ENCODE measurements at regions not wholly inside any gene's neighbourhood (a gene's known extent, or its start where the extent isn't known, plus 50 kb on each side); places are given as distances from the start of the nearest gene placed in this dataset.

- Mint-ChIP-seq H3K4me1 (no peaks in the 10 kb centered on the region), H3K27me3 (peaks cover 39% of the 10 kb centered on the region), H3K9me3 (ENCODE audit: insufficient read depth) (peaks cover 2% of the 10 kb centered on the region), H3K27ac (no peak overlapping the region), H3K4me3 (no peak overlapping the region)
- Histone ChIP-seq H3K36me3 (replicated peaks in 1 of 2; ENCODE audit: control extremely low read depth in 1 of 2, control insufficient read depth in 1 of 2, extremely low read depth in 1 of 2, insufficient read depth in 2 of 2, low read length in 1 of 2) (no peaks in the 10 kb centered on the region), H3K9me3 (ENCODE audit: control extremely low read depth in 1 of 3, control insufficient read depth in 2 of 3, insufficient read depth in 1 of 3, low read length in 2 of 3) (peaks cover 0 to 13% (median 1%) of the 10 kb centered on the region in 3 donors), H3K79me2 (ENCODE audit: control insufficient read depth, insufficient read depth, low read length) (no peaks in the 10 kb centered on the region), H3K9ac (ENCODE audit: low read length) (no peak overlapping the region), H4K20me1 (ENCODE audit: control insufficient read depth, insufficient read depth, low read length, poor library complexity, severe bottlenecking) (no peaks in the 10 kb centered on the region), H3K27me3 (replicated peaks in 1 of 4; ENCODE audit: control extremely low read depth in 1 of 4, control insufficient read depth in 3 of 4, insufficient read depth in 4 of 4, low read length in 3 of 4) (peaks cover 0 to 15% (median 0%) of the 10 kb centered on the region in 4 experiments), H3K27ac (ENCODE audit: low read length in 2 of 2) (no peak overlapping the region), H3K4me3 (ENCODE audit: control extremely low read depth in 1 of 5, extremely low read depth in 1 of 5, insufficient read depth in 1 of 5, low read depth in 2 of 5, low read length in 4 of 5) (no peak overlapping the region), H3K4me2 (replicated peaks; ENCODE audit: low read depth, low read length, poor library complexity, severe bottlenecking) (no peak overlapping the region), H3K4me1 (ENCODE audit: control insufficient read depth in 2 of 2, insufficient read depth in 2 of 2, low read length in 2 of 2) (no peaks in the 10 kb centered on the region), H2AFZ (ENCODE audit: insufficient read depth, low read depth, low read length, poor library complexity, severe bottlenecking) (no peak overlapping the region)
- intact Hi-C loops (cut with micrococcal nuclease) = no loop called here
- ChIA-PET CTCF (no interaction called here), POLR2A (no interaction called here)
- WGBS (ENCODE audit: insufficient coverage) = 96% methylated on average over 3 of the region's 3 CpGs
- ATAC-seq (ENCODE audit: low read depth) = no peak
- DNase-seq = no peak
- TF ChIP-seq EZH2 (IDR thresholded peaks at IDR 0.05; ENCODE audit: borderline replicate concordance, insufficient read depth, low read depth, low read length, poor library complexity, severe bottlenecking) (no peak), CTCF (IDR thresholded peaks at IDR 0.05) (no peak)
These were observed 140.3 kb downstream of the BRD1 start for GRCh38 chr22:49687333-49687732.

GRCh38 chr22:49686495-49687219, 141.0 kb downstream of the BRD1 start:
- WGBS (ENCODE audit: insufficient coverage) = 95% methylated on average over 22 of the region's 22 CpGs
- no peak overlapping the region for H3K27ac ChIP-seq (ENCODE audit: low read length in 2 of 2)

More at GRCh38 chr22:49686495-49687219, 141.0 kb downstream of the BRD1 start:
- H3K27ac Mint-ChIP-seq = no peak overlapping the region
- peaks cover 0 to 15% (median 0%) of the 10 kb centered on the region in 4 experiments for H3K27me3 ChIP-seq (replicated peaks in 1 of 4; ENCODE audit: control extremely low read depth in 1 of 4, control insufficient read depth in 3 of 4, insufficient read depth in 4 of 4, low read length in 3 of 4)
- H3K9me3 Mint-ChIP-seq (ENCODE audit: insufficient read depth) = peaks cover 2% of the 10 kb centered on the region
- no peak overlapping the region for H3K4me2 ChIP-seq (replicated peaks; ENCODE audit: low read depth, low read length, poor library complexity, severe bottlenecking)
- no peaks in the 10 kb centered on the region for H3K4me1 ChIP-seq (ENCODE audit: control insufficient read depth in 2 of 2, insufficient read depth in 2 of 2, low read length in 2 of 2)
- POLR2A ChIA-PET = no interaction called here
- intact Hi-C loops (cut with micrococcal nuclease) = no loop called here
- peaks cover 0 to 11% (median 1%) of the 10 kb centered on the region in 3 donors for H3K9me3 ChIP-seq (ENCODE audit: control extremely low read depth in 1 of 3, control insufficient read depth in 2 of 3, insufficient read depth in 1 of 3, low read length in 2 of 3)
- no peaks in the 10 kb centered on the region for H3K36me3 ChIP-seq (replicated peaks in 1 of 2; ENCODE audit: control extremely low read depth in 1 of 2, control insufficient read depth in 1 of 2, extremely low read depth in 1 of 2, insufficient read depth in 2 of 2, low read length in 1 of 2)
- H3K79me2 ChIP-seq (ENCODE audit: control insufficient read depth, insufficient read depth, low read length) = no peaks in the 10 kb centered on the region
- no peaks in the 10 kb centered on the region for H3K4me1 Mint-ChIP-seq
- ATAC-seq (ENCODE audit: low read depth) = no peak
- no peaks in the 10 kb centered on the region for H4K20me1 ChIP-seq (ENCODE audit: control insufficient read depth, insufficient read depth, low read length, poor library complexity, severe bottlenecking)
- H3K4me3 ChIP-seq (ENCODE audit: control extremely low read depth in 1 of 5, extremely low read depth in 1 of 5, insufficient read depth in 1 of 5, low read depth in 2 of 5, low read length in 4 of 5) = no peak overlapping the region
- no peak overlapping the region for H3K9ac ChIP-seq (ENCODE audit: low read length)
- CTCF ChIA-PET = no interaction called here
- TF ChIP-seq CTCF (IDR thresholded peaks at IDR 0.05) (no peak), EZH2 (IDR thresholded peaks at IDR 0.05; ENCODE audit: borderline replicate concordance, insufficient read depth, low read depth, low read length, poor library complexity, severe bottlenecking) (no peak)
- DNase-seq = no peak
- no peak overlapping the region for H3K4me3 Mint-ChIP-seq
- H3K27me3 Mint-ChIP-seq = peaks cover 41% of the 10 kb centered on the region
- no peak overlapping the region for H2AFZ ChIP-seq (ENCODE audit: insufficient read depth, low read depth, low read length, poor library complexity, severe bottlenecking)
